HEK293 (cell line): ENCODE measurements at regions not wholly inside any gene's neighbourhood (a gene's known extent, or its start where the extent isn't known, plus 50 kb on each side); places are given as distances from the start of the nearest gene placed in this dataset.

Experiments used
- CTCF ChIA-PET: fragments of 350-600 bp; formaldehyde crosslinking; extraction: SDS; loops from one replicate; lab custom pipeline; 2021; ENCODE audit warnings: antibody characterized with exemption; lab: Yijun Ruan, JAX
- POLR2A ChIA-PET: fragments of 300-600 bp; formaldehyde crosslinking; extraction: SDS; loops from one replicate; lab custom pipeline; 2020; ENCODE audit warnings: antibody characterized with exemption, inconsistent platforms; lab: Yijun Ruan, JAX
- H3K27ac ChIP-seq: fragments of 200-500 bp; sonication (Bioruptor generic); 2 replicates; pipeline ENCODE4 v1.5.1; 2014; ENCODE audit warnings: low read depth, low read length, control low read depth, inconsistent platforms; ENCODE audit errors: extremely low read depth
- H3K36me3 ChIP-seq, 2 experiments: fragments of 200-500 bp in 1 of 2; sonication (Bioruptor generic) in 1 of 2; 1 replicate in 1 of 2; 2 replicates in 1 of 2; pipeline ENCODE4 v1.5.1; 2014 to 2017; ENCODE audit warnings: inconsistent platforms in 2 of 2, low read length in 2 of 2; ENCODE audit not compliant: control insufficient read depth in 2 of 2, insufficient read depth in 1 of 2
- H3K4me1 ChIP-seq: fragments of 200-500 bp; sonication (Bioruptor generic); 2 replicates; pipeline ENCODE4 v1.5.1; 2014; ENCODE audit warnings: mild to moderate bottlenecking, low read length, inconsistent platforms; ENCODE audit not compliant: control insufficient read depth, insufficient read depth
- H3K4me3 ChIP-seq: 2 replicates; pipeline ENCODE4 v1.5.1; 2011; ENCODE audit warnings: low read depth, mild to moderate bottlenecking, control low read depth, low read length, moderate library complexity
- H3K9me3 ChIP-seq: fragments of 200-500 bp; sonication (Bioruptor generic); 2 replicates; pipeline ENCODE4 v1.5.1; 2014; ENCODE audit warnings: low read depth, low read length, inconsistent platforms; ENCODE audit not compliant: control insufficient read depth, insufficient read depth
- IKZF3 ChIP-seq: fragments of 450-650 bp; IDR thresholded peaks from 2 replicates; pipeline ENCODE4 v1.5.0; 2018; ENCODE audit warnings: missing biosample characterization, mild to moderate bottlenecking, missing genetic modification characterization, moderate library complexity
- ZBTB48 ChIP-seq: fragments of 450-650 bp; formaldehyde crosslinking; IDR thresholded peaks from 2 replicates; pipeline ENCODE4 v1.5.1; 2016; ENCODE audit warnings: missing biosample characterization, missing genetic modification characterization
- ZFP3 ChIP-seq: fragments of 450-650 bp; formaldehyde crosslinking; IDR thresholded peaks from 2 replicates; pipeline ENCODE4 v1.5.1; 2016; ENCODE audit warnings: low read depth, missing biosample characterization, missing genetic modification characterization
- ZNF169 ChIP-seq: fragments of 450-650 bp; formaldehyde crosslinking; IDR thresholded peaks from 2 replicates; pipeline ENCODE4 v1.5.1; 2016; ENCODE audit warnings: missing biosample characterization, missing genetic modification characterization
- ZNF174 ChIP-seq: fragments of 450-650 bp; formaldehyde crosslinking; IDR thresholded peaks from 2 replicates; pipeline ENCODE4 v1.5.0; 2017; ENCODE audit warnings: missing biosample characterization, mild to moderate bottlenecking, missing genetic modification characterization
- ZNF544 ChIP-seq: fragments of 450-650 bp; formaldehyde crosslinking; IDR thresholded peaks from 2 replicates; pipeline ENCODE4 v1.5.0; 2017; ENCODE audit warnings: missing biosample characterization, missing genetic modification characterization
- ZNF555 ChIP-seq: fragments of 450-650 bp; formaldehyde crosslinking; conservative IDR thresholded peaks from 2 replicates; pipeline ENCODE4 v1.5.1; 2017; ENCODE audit warnings: missing biosample characterization, mild to moderate bottlenecking, missing genetic modification characterization, inconsistent platforms
- ZNF610 ChIP-seq: fragments of 450-650 bp; formaldehyde crosslinking; IDR thresholded peaks from 2 replicates; pipeline ENCODE4 v1.5.1; 2016; ENCODE audit warnings: missing biosample characterization, missing genetic modification characterization, borderline replicate concordance
- TF ChIP-seq, protein P1 (sequence below): IDR thresholded peaks from 2 replicates; pipeline ENCODE4 v1.6.1; 2011; ENCODE audit warnings: mild to moderate bottlenecking, low read depth, low read length, borderline replicate concordance
- TF ChIP-seq, protein P2 (sequence below): fragments of 450-650 bp; formaldehyde crosslinking; IDR thresholded peaks from 2 replicates; pipeline ENCODE4 v1.5.1; 2016; ENCODE audit warnings: missing biosample characterization, missing genetic modification characterization

DNA sequence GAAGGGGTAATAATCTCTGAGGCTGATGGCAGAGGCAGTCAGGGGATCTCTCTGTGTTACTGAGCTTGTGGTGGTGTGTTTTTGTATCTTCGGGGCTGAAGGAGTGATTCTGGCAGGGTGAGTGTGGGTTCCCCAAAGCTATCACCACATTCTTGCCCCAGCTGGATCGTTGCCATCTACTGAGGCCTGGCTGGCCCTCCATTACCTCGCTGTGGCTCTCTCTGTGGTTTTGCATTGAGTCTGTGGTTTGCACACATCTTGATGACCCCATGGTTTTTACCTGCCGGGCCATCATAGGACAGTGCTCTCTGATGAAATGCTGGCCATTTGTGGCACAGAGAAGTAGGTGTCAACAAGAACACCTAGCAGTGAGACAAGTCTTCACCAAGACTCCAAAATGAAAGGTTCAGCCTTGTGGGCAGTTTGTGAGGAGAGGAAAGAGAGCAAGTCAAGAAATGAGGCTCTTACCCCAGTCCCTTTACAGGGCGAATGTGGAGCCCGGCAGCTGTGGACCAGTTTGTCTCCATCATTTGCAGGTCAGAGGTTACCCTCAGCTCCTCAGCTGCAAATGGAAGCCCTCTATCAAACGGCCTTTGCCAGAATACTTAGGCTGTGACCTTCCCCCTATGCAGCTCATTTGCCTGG, 69.0 kb upstream of the NPAS1 start:
- TF ChIP-seq ZNF555 (tag by site-specific recombination) (no peak), ZBTB48 (peak; percentile 48; the same call in 1 of the 2 replicates)
- TF ChIP-seq, protein P1, sequence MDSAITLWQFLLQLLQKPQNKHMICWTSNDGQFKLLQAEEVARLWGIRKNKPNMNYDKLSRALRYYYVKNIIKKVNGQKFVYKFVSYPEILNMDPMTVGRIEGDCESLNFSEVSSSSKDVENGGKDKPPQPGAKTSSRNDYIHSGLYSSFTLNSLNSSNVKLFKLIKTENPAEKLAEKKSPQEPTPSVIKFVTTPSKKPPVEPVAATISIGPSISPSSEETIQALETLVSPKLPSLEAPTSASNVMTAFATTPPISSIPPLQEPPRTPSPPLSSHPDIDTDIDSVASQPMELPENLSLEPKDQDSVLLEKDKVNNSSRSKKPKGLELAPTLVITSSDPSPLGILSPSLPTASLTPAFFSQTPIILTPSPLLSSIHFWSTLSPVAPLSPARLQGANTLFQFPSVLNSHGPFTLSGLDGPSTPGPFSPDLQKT: no peak
- Histone ChIP-seq H3K4me1 (peaks cover 13% of the 10 kb centered on the region), H3K27ac (no peak overlapping the region), H3K36me3 (no peaks in the 10 kb centered on the region; a peak in 1 of 3 replicates), H3K9me3 (no peaks in the 10 kb centered on the region), H3K4me3 (no peak overlapping the region)
- CTCF ChIA-PET: interaction anchor here (0.6 to 1.9 kb wide), 2 partner anchors 39 to 40 kb away, joined by 3 to 9 read pairs; no protein-coding TSS in a partner anchor
- POLR2A ChIA-PET: no interaction called here

DNA sequence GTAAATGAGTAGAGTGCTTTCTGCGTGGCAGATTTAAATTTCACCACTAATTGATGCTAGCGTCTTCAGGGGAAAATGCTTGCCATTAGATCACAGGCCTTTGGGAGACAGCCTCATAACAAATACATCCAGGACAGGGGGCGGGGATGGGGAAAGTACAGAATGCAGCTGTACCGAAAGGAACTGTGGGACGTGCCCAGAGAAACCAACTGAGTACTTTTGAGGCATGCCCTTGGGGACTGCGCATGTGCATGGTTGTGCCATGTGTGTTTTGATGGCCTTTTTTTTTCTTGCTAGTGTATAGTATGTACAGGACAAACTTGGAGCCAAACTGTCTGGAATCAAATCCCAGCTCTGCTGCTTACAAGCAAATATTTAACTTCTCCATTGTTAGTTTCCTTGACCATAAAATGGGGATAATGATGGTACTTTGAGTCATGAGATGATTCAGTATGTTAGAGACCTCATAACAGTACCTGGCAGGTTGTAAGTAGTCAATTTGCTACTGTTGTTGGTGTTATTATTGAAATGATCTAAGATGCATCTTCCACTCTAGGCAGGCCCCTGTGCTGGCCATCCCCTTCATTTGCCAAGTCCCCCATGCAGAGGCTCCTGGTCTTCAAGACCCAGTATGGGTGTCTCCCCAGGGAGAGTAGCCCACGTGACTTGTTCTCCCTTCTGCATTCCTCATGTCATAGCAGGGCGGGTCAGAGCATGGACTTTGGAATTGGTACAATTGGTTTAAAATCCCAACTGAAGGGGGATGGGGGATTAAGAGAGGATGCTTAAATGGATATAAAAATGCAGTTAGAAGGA, 68.3 kb upstream of the NPAS1 start:
- H3K27ac ChIP-seq: no peak overlapping the region
- TF ChIP-seq ZNF544 (tag by site-specific recombination) (no peak), ZNF610 (tag by site-specific recombination) (no peak), ZFP3 (tag by site-specific recombination) (no peak)
- TF ChIP-seq, all 188 proteins: peak for 0
- H3K36me3 ChIP-seq: no peaks in the 10 kb centered on the region; a peak in 1 of 3 replicates
- no peak overlapping the region for H3K4me3 ChIP-seq
- CTCF ChIA-PET: interaction anchor here (1.9 kb wide), 1 partner anchor 39 kb away, joined by 9 read pairs; no protein-coding TSS in a partner anchor
- peaks cover 11% of the 10 kb centered on the region; the same call in 1 of the 2 replicates for H3K4me1 ChIP-seq
- POLR2A ChIA-PET: no interaction called here
- H3K9me3 ChIP-seq: no peaks in the 10 kb centered on the region

DNA sequence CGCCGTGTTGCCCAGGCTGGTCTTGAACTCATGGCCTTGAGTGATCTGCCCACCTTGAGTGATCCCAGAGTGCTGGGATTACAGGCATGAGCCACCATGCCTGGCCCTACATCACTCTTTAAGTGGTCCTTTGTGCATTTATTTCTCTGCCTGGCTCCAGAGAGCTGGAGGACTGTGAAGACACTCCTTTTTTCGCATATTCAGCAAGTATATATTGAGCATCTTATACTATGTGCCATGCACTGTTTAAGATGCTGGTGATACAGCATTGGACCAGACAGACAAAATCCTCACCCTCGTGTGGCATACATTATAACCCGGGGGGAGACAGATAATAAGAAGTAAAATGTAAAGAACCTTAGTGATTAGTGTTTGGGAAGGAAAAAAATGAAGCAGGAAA, 66.8 kb upstream of the NPAS1 start:
- ChIA-PET POLR2A (interaction anchor here (0.5 kb wide), 1 partner anchor 146 kb away, joined by 6 read pairs; no protein-coding TSS in a partner anchor), CTCF (interaction anchor here (1.0 kb wide), 1 partner anchor 186 kb away, joined by 3 read pairs; no protein-coding TSS in a partner anchor)
- H3K9me3 ChIP-seq: no peaks in the 10 kb centered on the region
- H3K36me3 ChIP-seq: no peaks in the 10 kb centered on the region; a peak in 1 of 3 replicates
- peaks cover 11% of the 10 kb centered on the region; the same call in 1 of the 2 replicates for H3K4me1 ChIP-seq
- no peak for TF ChIP-seq ZNF174 (tag by site-specific recombination)
- TF ChIP-seq, all 188 proteins: peak for 0
- no peak overlapping the region for H3K4me3 ChIP-seq
- H3K27ac ChIP-seq: no peak overlapping the region

DNA sequence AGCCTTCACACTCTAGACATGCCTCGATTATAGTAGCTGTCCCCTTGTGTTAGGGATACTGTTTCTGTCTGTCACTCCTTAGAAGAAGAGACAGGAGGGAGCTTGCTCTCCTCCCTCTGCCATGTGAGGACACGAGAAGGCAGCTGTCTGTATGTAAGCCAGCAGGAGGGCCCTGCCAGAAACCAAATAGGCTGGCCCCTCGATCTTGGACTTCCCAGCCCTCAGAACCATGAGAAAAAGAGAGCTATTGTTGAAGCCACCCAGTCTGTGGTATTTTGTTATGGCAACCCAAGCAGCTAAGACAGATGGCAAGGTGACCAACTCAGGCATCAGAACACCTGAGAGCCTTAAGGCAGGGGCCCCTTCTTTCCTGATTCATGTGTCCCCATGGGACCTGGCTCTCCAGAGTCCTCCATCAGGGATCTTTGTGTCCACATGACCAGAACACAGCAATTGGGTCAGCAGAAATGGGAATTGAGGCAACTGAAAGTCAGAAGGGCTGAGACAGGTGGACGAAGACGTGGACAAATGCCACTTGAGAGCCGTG, 65.6 kb upstream of the NPAS1 start:
- POLR2A ChIA-PET: interaction anchor here (0.6 kb wide), 1 partner anchor 22 kb away, joined by 9 read pairs; no protein-coding TSS in a partner anchor

More for the DNA sequence above, 65.6 kb upstream of the NPAS1 start:
- CTCF ChIA-PET: interaction anchor here (0.7 to 1.1 kb wide), 4 partner anchors 31 to 187 kb away, joined by 3 to 4 read pairs (median 4); no protein-coding TSS in a partner anchor
- H3K9me3 ChIP-seq: no peaks in the 10 kb centered on the region
- H3K4me3 ChIP-seq: no peak overlapping the region
- no peak for TF ChIP-seq IKZF3
- TF ChIP-seq, protein P2, sequence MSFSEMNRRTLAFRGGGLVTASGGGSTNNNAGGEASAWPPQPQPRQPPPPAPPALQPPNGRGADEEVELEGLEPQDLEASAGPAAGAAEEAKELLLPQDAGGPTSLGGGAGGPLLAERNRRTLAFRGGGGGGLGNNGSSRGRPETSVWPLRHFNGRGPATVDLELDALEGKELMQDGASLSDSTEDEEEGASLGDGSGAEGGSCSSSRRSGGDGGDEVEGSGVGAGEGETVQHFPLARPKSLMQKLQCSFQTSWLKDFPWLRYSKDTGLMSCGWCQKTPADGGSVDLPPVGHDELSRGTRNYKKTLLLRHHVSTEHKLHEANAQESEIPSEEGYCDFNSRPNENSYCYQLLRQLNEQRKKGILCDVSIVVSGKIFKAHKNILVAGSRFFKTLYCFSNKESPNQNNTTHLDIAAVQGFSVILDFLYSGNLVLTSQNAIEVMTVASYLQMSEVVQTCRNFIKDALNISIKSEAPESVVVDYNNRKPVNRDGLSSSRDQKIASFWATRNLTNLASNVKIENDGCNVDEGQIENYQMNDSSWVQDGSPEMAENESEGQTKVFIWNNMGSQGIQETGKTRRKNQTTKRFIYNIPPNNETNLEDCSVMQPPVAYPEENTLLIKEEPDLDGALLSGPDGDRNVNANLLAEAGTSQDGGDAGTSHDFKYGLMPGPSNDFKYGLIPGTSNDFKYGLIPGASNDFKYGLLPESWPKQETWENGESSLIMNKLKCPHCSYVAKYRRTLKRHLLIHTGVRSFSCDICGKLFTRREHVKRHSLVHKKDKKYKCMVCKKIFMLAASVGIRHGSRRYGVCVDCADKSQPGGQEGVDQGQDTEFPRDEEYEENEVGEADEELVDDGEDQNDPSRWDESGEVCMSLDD (tag by site-specific recombination): no peak
- no peak for TF ChIP-seq ZNF169
- H3K36me3 ChIP-seq: no peaks in the 10 kb centered on the region; a peak in 1 of 3 replicates
- H3K4me1 ChIP-seq: peaks cover 11% of the 10 kb centered on the region; the same call in 1 of the 2 replicates
- no peak overlapping the region for H3K27ac ChIP-seq
